Stomach (tissue), 4 donors: ENCODE measurements at regions not wholly inside any gene's neighbourhood (a gene's known extent, or its start where the extent isn't known, plus 50 kb on each side); places are given as distances from the start of the nearest gene placed in this dataset.

Experiments
- EP300 ChIP-seq: sonication (generic); formaldehyde crosslinking; IDR thresholded peaks from one replicate; pipeline ENCODE4 v1.6.1; 2017; ENCODE audit warnings: antibody characterized with exemption
- POLR2A ChIP-seq, 4 donors: fragments of 450-650 bp; IDR thresholded peaks; one replicate each; pipeline ENCODE4 v1.6.1; 2016; ENCODE audit warnings: antibody characterized with exemption in 4 of 4, control low read depth in 2 of 4, mild to moderate bottlenecking in 1 of 4, moderate library complexity in 1 of 4
- POLR2AphosphoS5 ChIP-seq, 3 donors: sonication (generic); formaldehyde crosslinking; IDR thresholded peaks; one replicate each; pipeline ENCODE4 v1.6.1; 2016; ENCODE audit warnings: antibody characterized with exemption in 3 of 3
- TF ChIP-seq, protein P1 (sequence below), 7 experiments: fragments of 450-650 bp in 4 of 7; fragments of 200-600 bp in 3 of 7; sonication (generic) in 3 of 7; IDR thresholded peaks; one replicate each; pipeline ENCODE4 v1.5.1; 2016 to 2019; ENCODE audit warnings: antibody characterized with exemption in 7 of 7, control low read depth in 2 of 7, mild to moderate bottlenecking in 1 of 7

DNA sequence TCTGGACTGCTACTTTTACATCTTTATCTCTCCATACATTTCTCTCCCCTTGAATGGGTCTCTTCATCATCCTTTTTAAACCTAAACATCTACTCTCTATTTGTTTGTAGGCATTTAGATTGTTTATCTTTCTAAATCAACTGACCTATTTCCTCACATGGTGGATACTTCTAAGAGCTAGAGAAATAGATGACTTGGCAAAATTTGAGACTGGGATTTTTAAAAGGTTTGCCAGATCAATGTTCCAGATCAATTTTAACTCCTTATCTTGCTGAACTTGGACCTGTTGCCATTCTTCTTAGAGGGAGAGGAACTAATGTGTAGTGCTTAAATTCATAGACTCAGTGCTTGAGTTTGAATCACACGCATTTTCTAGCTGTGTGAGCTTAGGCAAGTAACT is 144.2 kb upstream of the STEAP4 start:
- TF ChIP-seq, protein P1, sequence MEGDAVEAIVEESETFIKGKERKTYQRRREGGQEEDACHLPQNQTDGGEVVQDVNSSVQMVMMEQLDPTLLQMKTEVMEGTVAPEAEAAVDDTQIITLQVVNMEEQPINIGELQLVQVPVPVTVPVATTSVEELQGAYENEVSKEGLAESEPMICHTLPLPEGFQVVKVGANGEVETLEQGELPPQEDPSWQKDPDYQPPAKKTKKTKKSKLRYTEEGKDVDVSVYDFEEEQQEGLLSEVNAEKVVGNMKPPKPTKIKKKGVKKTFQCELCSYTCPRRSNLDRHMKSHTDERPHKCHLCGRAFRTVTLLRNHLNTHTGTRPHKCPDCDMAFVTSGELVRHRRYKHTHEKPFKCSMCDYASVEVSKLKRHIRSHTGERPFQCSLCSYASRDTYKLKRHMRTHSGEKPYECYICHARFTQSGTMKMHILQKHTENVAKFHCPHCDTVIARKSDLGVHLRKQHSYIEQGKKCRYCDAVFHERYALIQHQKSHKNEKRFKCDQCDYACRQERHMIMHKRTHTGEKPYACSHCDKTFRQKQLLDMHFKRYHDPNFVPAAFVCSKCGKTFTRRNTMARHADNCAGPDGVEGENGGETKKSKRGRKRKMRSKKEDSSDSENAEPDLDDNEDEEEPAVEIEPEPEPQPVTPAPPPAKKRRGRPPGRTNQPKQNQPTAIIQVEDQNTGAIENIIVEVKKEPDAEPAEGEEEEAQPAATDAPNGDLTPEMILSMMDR (IDR thresholded peaks at IDR 0.05), result no peak
- TF ChIP-seq POLR2AphosphoS5 (IDR thresholded peaks at IDR 0.05) (no peak), POLR2A (IDR thresholded peaks at IDR 0.05) (no peak), EP300 (no peak)
